GM21825 (cell line): ENCODE measurements at regions not wholly inside any gene's neighbourhood (a gene's known extent, or its start where the extent isn't known, plus 50 kb on each side); places are given as distances from the start of the nearest gene placed in this dataset.

Experiments used
- ATAC-seq: cut with Tn5 transposase; IDR thresholded peaks from one replicate; pipeline ENCODE4 v1.9.1; 2021; ENCODE audit warnings: mild to moderate bottlenecking, moderate library complexity; ENCODE audit not compliant: unreplicated experiment

DNA sequence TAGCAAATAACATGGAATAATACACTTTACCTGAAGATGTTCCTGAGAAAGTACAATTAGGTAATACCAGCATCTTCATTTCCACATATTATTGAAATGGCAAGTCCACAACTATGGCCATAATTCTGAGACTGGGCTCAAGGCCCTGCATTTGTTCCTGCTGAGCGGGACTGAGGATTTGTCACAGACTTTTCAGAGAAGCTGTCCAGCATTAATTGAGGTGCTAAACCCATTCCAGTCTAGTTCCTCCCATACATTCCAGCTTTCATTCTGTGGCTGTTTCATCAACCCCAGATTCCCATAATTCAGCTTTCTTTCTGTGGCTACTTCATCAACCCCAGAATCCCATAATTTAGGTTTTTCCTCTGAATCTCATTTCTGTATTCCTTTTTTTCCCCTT, 293.4 kb upstream of the GBE1 start:
- no peak for ATAC-seq

DNA sequence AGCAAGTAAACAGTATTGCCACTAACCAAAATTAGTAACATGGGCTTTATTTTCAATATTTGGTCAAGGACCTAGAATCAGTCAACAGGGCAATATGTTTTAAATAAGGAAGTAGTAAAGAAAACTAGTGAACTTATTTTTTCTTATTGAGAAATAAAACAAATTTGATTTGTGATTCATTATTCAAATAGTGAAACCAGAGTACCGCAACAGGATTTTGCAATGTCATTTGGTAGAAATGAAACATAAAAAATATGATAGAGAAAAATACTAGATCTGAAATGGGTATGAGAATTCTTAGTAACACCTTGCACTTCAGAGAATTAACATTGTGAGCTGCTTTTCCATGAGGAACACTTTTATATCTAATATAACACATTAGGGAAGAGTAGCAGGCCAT, 291.8 kb upstream of the GBE1 start:
- ATAC-seq = no peak

DNA sequence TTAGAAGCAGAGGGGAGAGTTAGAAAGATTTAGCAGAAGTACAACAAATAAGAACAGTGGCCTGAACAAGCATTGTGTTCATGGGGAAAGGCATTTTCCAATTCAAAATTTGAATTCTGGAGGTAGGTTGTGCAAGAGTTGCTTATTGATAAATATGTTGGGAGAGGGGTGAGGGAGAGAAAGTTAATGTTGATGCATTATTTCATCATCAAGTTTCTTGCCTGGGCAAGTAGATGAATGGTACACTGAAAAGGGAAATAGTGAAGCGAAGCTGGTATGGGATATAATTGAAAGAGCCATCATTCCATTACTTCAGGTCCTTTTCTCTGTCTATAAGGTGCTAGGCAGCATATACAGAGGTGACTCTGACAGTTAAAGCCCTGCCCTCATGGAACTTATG, 288.9 kb upstream of the GBE1 start:
- no peak for ATAC-seq

DNA sequence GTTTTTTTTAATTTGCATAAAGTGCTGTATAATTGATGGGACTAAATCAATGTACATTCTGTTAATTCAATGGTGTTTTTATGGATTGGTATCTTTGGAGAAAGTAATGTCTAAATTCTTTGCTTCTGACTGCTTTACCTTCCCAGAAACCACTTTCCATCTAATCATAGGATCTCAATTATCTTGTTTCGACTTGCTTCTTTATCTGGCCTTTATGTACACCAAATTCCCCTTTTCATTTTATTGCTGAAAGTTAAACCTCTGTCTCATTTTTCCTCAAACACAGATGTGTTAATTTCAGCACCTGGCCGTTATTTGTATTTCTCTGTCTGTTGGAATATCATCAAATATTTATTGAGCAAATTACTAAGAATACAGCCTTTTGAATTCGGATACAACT, 287.3 kb upstream of the GBE1 start:
- no peak for ATAC-seq

DNA sequence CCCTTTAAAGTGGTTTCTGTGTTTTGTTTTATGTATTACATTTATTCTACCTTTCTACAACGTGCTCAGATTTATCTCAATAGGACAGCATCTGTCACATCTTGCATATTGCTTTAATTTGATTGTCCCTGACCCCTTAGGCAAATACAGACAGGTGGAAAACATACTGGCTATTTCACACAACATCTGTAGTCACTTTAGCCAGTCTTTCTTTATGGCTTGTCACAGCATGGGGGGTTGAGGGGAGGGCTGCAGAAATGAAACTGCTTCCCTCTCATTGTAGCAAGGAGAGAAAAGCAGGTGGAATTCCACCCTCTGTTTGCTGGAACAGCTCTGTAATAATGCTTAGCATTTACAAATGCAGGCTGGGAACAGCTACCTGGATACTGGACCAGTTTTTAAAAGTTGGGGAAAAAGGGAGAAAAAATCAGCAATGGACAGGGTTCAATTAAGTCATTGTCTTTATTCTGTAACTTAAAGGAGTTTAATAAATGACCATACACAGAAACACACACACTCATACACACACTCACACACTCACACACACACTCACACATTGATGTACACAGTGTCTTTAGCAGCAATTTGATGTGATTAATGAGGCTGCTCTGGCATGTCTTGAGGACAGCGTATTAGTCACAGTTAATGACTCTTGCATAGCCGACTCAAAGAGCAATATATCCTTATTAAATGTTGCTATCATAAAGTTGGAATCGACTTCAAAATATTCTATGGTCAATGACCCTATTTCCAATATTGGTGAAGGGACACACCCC, 283.7 kb upstream of the GBE1 start:
- no peak for ATAC-seq

DNA sequence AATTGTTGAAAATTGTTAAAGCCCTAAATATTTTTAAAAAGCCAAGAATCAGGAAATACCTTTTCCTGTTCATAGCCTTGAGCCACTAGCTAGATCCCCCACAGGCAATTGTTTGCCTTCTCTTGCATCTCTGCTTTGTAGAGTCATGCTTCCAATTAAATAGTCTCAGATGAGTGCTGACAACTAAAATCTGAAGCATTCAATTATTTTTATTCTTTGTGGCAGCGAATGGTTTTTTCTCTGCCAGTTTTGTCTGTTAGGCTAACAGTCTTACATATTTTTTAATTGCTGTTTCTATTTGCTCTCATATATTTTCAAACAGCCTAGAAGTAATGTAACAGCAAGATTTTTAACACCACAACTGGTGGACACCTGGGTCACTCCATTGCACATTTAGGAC, 277.1 kb upstream of the GBE1 start:
- ATAC-seq = no peak

DNA sequence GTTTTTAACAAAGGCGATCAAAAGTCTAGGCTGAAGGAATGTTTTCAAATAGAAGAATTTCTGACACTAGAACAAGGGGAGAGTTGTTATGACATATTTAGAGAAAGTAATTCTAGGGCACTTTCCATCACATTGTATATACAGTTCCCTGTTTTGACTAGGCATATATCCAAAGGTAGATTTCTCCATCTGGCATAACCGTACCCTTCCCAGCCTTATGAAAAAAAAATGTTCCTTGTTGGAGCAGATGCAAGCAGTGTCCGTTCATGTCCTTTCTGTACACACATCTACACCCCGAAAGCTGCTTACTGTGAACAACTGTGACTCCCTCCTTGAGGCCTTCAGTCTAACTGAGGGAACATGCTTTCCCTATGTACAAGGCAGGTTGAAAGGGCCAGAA, 271.7 kb upstream of the GBE1 start:
- ATAC-seq = no peak

DNA sequence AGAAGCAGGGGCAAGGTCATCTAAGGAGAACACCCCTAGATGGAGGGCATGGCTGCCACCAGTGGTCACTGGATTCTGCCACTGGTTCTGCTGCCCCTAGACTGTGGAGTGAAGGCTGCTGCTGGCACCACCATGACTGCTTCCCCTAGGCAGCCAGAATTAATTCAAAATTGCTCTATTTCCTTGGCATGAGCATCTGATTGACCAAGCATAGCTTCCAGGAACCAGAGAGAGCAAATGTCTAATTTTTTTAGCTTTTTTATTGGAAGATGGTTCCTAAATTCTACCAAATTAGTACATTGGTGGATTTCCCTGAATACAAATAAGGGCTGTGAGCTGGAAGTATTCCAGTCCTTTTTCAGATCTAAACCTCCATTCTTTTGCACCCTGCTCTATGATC, 270.2 kb upstream of the GBE1 start:
- no peak for ATAC-seq

DNA sequence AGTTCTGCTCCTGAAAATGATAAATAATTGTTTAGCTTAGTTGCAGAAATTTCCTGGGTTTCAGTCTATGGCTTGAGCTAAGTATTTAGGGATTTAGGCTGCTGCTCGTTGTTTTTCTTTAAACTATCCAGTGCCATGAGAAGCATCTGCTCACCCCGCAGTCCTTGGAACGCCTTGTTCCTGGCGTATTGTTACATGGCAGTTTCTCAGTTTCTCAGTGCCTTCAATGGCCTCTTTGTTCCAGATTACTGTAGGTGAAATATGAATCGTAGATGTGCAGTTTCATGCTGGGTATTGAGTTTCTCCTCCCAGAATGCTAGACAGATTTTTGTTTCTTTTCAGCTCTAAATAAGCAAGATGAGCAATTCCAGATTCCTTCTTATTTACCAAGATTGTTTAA, 269.5 kb upstream of the GBE1 start:
- no peak for ATAC-seq

DNA sequence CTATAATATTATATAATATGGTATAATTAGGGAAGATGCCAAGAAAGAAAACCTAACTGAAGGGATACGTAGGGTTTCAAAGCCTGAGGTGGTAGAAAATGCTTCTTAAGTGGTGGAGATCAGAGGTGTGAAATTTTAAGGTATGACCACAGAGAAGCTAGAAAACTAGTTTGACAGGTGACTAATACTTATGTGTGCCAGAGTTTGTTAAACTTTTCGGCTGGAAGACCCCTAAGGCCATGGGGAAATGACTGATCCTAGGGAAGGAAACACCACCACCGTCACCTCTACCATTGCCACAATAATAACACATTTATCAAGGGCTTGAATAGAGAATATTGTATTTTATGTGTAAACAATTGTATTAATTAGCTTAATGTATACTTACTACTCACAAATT, 261.4 kb upstream of the GBE1 start:
- ATAC-seq = no peak

DNA sequence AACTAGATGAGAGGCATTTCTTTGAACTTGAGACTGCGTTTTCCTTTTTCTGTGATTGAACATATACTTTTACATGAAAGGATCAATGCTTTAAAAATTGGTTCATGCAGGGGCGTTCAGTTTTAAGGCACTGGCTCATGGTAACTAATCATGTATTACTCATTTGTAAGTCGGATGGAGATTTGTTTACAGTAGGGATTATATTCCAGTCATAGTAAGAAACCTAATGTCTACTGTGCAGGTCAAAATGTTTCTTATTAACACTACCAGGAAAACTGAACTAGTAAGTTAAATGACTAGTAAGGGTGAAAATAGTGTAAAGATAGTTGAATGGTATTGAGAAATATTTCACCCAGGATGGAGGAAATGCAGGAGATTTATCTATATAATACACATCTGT, 258.8 kb upstream of the GBE1 start:
- no peak for ATAC-seq

DNA sequence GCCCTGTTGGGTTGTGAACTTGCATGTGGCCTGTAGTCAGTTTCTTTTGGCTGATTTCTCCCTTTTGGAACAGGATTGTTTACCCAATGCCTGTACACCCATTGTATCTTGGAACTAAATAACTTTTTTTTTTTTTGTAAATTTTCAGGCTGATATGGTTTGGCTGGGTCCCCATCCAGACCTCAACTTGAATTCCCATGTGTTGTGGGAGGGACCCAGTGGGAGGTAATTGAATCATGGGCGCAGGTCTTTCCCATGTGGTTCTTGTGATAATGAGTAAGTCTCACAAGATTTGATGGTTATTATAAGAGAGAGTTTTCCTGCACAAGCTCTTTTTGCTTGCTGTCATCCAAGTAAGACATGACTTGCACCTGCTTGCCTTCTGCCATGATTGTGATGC, 253.8 kb upstream of the GBE1 start:
- ATAC-seq = no peak

DNA sequence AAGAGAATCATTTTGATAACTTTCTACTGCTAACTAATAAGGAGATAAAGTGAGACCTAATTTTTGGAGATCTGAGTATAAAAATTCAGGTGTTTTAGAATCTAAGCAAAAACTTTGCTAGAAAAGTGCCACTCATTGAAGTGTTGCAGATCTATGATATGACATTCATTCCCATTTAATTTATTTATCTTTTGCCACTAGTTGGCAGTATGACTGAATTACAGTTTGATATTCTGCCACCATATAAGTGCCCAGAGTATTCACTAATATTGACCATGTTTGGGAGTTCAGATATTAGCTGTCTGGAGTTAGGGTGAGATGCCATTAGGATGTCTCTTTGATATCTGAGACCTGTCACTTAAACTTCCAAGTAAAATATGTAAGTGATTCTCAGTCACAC, 251.3 kb upstream of the GBE1 start:
- ATAC-seq = no peak

DNA sequence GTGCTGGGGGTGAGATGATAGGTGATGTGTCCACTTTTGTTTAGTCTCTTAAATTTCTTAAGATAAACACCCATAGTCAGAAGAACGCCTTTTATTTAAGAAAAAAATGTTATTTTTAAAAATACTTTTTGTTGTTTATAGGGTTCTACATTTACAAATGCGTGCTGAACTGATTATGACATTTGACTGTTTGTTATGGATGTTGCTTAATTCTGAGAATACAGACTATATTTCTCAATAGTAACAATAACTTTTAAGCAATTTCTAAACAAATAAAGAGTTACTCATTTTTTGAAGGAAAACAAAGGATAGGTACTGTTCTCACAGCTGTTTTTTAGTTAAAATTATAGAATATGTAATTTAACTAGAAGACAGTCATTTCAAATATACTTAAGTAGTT, 249.9 kb upstream of the GBE1 start:
- ATAC-seq = no peak

DNA sequence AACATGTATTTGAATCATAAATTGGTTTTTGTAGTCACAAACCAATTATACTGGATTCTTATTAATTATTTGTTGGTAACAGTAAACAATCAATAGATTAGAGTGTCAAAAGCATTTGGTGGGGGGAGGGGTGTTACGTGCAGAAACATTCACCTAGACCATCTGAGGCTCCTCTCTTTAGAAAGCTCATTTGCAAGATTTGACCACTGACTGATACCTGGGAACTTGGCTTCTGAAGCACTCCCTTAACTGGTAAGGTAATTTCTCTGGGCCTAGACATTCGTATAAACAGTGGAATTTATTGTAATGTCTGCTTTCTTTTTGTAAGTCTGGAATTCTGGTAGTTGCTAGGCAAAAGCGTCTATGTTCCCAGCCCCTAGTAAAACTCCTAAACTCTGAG, 243.8 kb upstream of the GBE1 start:
- no peak for ATAC-seq

DNA sequence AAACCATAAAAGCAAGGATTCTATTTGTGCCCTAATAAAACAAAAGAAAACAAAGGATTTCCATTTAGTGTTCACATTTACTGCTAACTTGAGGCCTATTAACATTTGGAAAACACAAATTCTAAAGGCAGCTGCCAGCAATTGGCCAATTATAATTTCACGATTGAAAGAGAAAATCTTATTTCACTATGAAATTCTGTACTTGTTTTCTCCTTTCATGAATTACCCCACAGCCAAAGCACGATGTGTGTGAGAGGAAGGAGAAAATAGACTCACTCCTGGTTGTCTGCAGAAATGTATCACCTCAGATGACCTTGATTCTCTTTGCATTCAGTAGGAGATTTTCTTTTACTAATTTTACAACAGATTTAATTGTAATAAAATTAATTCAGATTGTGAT, 242.8 kb upstream of the GBE1 start:
- no peak for ATAC-seq

DNA sequence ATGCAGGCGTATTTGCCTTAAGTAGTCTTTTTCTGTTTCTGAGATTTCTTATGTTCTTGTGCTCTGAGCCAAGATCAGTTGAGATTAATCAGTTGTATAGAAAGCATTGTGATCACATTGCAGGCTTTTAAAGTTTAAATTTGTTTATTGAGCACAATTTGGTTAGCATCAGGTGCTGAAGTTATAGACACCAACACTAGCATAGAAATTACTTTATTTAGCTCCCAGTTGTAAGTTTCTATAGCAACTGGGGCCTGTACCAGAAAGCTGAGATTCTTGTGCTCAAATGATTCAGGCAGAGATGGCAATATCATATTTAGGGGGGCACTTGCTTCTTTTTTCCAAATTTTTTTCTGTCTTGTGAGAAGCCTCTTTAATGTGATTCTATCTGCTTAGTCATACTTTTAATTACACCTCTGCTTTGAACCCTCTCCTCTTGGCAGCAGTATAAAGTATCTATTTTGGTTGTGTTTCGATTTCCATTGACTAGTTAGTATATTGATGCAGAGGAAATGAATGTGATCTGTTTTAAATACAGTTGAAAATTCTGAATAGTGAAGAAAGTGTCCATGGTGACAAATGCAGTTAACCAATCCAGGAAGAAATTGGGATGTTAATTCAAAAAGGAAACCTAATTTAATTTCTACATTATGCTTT, 241.7 kb upstream of the GBE1 start:
- no peak for ATAC-seq

DNA sequence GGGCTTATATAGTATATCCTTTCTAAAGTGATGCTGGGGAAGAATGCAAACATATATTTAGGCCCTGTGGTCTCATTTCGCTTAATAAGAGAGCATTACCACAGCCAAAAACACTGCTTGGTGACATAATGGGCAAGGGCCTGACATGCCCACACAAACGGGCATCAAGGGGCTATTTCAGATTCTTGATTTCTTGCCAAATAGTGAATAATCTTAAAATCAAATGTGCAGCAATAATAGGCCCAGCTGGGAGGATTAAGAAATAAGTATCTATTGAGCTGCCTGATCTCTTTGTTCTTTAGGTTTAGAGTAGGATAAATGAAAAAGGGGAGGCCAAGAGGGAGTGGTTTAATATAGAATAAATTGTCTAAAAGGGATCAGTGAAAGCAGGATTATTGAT, 241.0 kb upstream of the GBE1 start:
- no peak for ATAC-seq

DNA sequence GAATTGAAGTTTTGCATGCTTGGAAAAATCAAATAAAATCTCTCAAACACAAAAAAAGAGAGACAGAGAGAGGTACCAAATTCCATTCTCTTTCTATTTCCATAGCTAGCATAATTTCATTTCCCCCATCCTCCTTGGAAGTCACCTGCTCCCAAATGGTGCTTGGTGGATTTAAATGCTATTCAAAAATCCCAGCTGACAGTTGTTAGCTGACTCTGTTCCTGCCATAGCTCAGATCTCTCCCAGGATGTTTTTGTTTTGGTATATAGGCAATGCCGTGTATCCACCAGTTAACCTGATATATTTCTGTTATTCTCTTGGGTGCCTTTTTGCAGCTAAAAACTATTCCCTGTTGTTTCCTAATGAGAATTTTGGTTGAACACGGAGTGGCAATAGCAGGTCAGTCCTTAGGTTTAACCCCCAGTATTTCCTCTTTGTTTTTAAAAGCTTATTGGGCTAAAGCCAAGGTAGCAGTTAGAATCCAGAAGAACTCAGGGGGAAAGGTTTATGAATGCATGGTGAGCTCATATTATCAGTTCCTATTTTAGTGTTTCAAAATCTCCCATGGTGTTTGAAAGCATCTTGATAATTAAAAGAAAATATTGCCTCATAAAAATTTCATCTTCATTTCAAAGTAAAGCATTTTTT, 240.0 kb upstream of the GBE1 start:
- ATAC-seq = no peak

DNA sequence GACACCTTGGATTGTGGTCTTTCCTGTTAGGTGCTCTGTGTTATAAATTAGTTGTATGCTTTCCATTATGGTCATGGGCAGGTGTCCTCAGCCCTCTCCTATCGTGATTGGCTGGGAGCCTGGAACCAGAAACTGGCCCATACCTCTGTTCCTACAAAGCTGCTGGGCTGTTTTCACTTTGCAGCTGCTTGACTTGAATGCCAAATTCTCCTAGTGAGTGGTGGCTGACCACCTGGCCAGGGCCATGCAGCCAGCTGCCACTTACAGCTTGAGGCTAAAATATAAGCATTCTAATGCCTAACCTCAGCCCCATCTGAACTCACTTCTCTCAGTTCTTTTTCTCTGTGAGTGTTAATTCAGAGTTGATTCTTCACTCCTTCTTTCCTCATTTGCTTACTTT, 239.3 kb upstream of the GBE1 start:
- no peak for ATAC-seq

DNA sequence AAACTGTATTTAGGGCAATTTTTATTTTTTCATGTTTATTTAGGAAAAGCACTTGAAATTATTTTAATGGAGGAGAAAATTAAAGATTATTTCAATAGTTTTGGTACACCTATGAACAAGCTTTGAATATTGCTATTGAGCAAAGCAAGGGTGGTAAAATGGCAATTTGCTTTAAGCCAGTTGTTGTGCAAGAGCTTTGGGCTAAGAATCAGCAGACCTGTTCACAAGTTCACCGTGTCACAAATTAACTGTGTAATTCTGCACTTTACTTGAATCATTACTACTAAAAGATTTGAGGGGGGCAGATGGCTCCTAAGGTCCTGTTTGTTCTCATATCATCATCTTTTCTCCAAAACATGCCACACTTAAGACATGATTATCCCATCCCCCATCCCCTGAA, 238.9 kb upstream of the GBE1 start:
- no peak for ATAC-seq

DNA sequence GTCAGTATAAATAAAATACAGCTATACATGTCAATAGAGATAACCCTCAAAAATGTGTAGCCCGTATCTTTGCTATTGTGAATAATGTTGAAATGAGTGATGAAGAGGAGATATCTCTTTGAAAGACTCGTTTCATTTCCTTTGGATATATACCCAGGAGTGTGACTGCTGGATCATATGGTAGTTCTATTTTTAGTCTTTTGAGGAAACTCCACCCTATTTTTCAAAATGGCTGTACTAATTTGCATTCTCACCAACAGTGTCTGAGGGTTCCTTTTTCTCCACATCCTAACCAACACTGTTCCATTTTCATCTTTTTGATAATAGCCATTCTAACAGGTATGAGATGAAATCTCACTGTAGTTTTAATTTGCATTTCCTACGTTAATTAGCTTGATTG, 237.5 kb upstream of the GBE1 start:
- ATAC-seq = no peak
